IPS-18c (cell line): ENCODE measurements at regions not wholly inside any gene's neighbourhood (a gene's known extent, or its start where the extent isn't known, plus 50 kb on each side); places are given as distances from the start of the nearest gene placed in this dataset.

Experiments used
- H3K4me3 ChIP-seq: 2 replicates; pipeline ENCODE4 v1.7.0; 2013; ENCODE audit warnings: low read depth, mild to moderate bottlenecking, low read length, moderate library complexity; ENCODE audit not compliant: insufficient read depth
- H3K9me3 ChIP-seq: one replicate; pipeline ENCODE4 v1.6.1; 2013; ENCODE audit warnings: mild to moderate bottlenecking, low read length, moderate library complexity; ENCODE audit not compliant: control insufficient read depth, insufficient read depth

- H3K9me3 ChIP-seq, result no peaks in the 10 kb centered on the region
- no peak overlapping the region for H3K4me3 ChIP-seq
Observed at GRCh38 chr15:62770111-62770660, 272.4 kb upstream of the TPM1 start.

GRCh38 chr15:62770752-62771151 lies 271.8 kb upstream of the TPM1 start:
- Histone ChIP-seq H3K9me3 (no peaks in the 10 kb centered on the region), H3K4me3 (no peak overlapping the region)

- Histone ChIP-seq H3K9me3 (no peaks in the 10 kb centered on the region), H3K4me3 (no peak overlapping the region)
Observed at GRCh38 chr15:62771234-62771633, 271.3 kb upstream of the TPM1 start.

- no peaks in the 10 kb centered on the region for H3K9me3 ChIP-seq
- no peak overlapping the region for H3K4me3 ChIP-seq
Observed at GRCh38 chr15:62773369-62774165, 269.0 kb upstream of the TPM1 start.

- Histone ChIP-seq H3K9me3 (no peaks in the 10 kb centered on the region), H3K4me3 (no peak overlapping the region)
Observed at GRCh38 chr15:62775932-62776331, 266.6 kb upstream of the TPM1 start.

GRCh38 chr15:62777671-62778070 lies 264.9 kb upstream of the TPM1 start:
- Histone ChIP-seq H3K4me3 (no peak overlapping the region), H3K9me3 (no peaks in the 10 kb centered on the region)

GRCh38 chr15:62779036-62779770 lies 263.3 kb upstream of the TPM1 start:
- H3K4me3 ChIP-seq, result no peak overlapping the region
- no peaks in the 10 kb centered on the region for H3K9me3 ChIP-seq

GRCh38 chr15:62779899-62780298 lies 262.6 kb upstream of the TPM1 start:
- Histone ChIP-seq H3K4me3 (no peak overlapping the region), H3K9me3 (no peaks in the 10 kb centered on the region)

GRCh38 chr15:62781081-62781497 lies 261.5 kb upstream of the TPM1 start:
- Histone ChIP-seq H3K9me3 (no peaks in the 10 kb centered on the region), H3K4me3 (no peak overlapping the region)

GRCh38 chr15:62782071-62782841 lies 260.3 kb upstream of the TPM1 start:
- no peak overlapping the region for H3K4me3 ChIP-seq
- H3K9me3 ChIP-seq, result no peaks in the 10 kb centered on the region

- Histone ChIP-seq H3K9me3 (no peaks in the 10 kb centered on the region), H3K4me3 (no peak overlapping the region)
Observed at GRCh38 chr15:62782896-62783295, 259.7 kb upstream of the TPM1 start.

GRCh38 chr15:62783303-62783957 lies 259.1 kb upstream of the TPM1 start:
- H3K4me3 ChIP-seq, result no peak overlapping the region

GRCh38 chr15:62785881-62786828 lies 256.4 kb upstream of the TPM1 start:
- Histone ChIP-seq H3K4me3 (no peak overlapping the region), H3K9me3 (no peaks in the 10 kb centered on the region)

More at GRCh38 chr15:62783303-62783957, 259.1 kb upstream of the TPM1 start:
- no peaks in the 10 kb centered on the region for H3K9me3 ChIP-seq

- Histone ChIP-seq H3K9me3 (no peaks in the 10 kb centered on the region), H3K4me3 (no peak overlapping the region)
Observed at GRCh38 chr15:62787401-62787800, 255.1 kb upstream of the TPM1 start.

GRCh38 chr15:62788224-62788623 lies 254.3 kb upstream of the TPM1 start:
- Histone ChIP-seq H3K4me3 (no peak overlapping the region), H3K9me3 (no peaks in the 10 kb centered on the region)

GRCh38 chr15:62790546-62790945 lies 252.0 kb upstream of the TPM1 start:
- no peaks in the 10 kb centered on the region for H3K9me3 ChIP-seq
- no peak overlapping the region for H3K4me3 ChIP-seq
